Glutamatergic neuron (in vitro differentiated cells): ENCODE measurements at regions not wholly inside any gene's neighbourhood (a gene's known extent, or its start where the extent isn't known, plus 50 kb on each side); places are given as distances from the start of the nearest gene placed in this dataset.

Source experiments
- DNase-seq: peaks from one replicate; pipeline ENCODE4 v3.0.0; 2022
- H3K27ac Mint-ChIP-seq: one replicate; pipeline ENCODE4 v1.8.0; 2020; ENCODE audit warnings: mild to moderate bottlenecking, mixed read lengths, inconsistent platforms; ENCODE audit not compliant: unreplicated experiment
- H3K27me3 Mint-ChIP-seq: one replicate; pipeline ENCODE4 v1.8.0; 2020; ENCODE audit warnings: mild to moderate bottlenecking, moderate library complexity, mixed read lengths, inconsistent platforms; ENCODE audit not compliant: unreplicated experiment
- H3K36me3 Mint-ChIP-seq: one replicate; pipeline ENCODE4 v1.8.0; 2020; ENCODE audit warnings: mild to moderate bottlenecking, mixed read lengths, inconsistent platforms; ENCODE audit not compliant: unreplicated experiment
- H3K4me1 Mint-ChIP-seq: one replicate; pipeline ENCODE4 v1.8.0; 2020; ENCODE audit warnings: mild to moderate bottlenecking, low read depth, mixed read lengths, inconsistent platforms; ENCODE audit not compliant: unreplicated experiment
- H3K4me3 Mint-ChIP-seq: one replicate; pipeline ENCODE4 v1.8.0; 2020; ENCODE audit warnings: mild to moderate bottlenecking, mixed read lengths, inconsistent platforms; ENCODE audit not compliant: unreplicated experiment
- H3K9me3 Mint-ChIP-seq: one replicate; pipeline ENCODE4 v1.8.0; 2020; ENCODE audit warnings: mild to moderate bottlenecking, moderate library complexity, mixed read lengths, inconsistent platforms; ENCODE audit not compliant: unreplicated experiment
- CTCF ChIP-seq: fragments of 200-600 bp; sonication (generic); IDR thresholded peaks from one replicate; pipeline ENCODE4 v1.5.0; 2021; ENCODE audit not compliant: partially characterized antibody, unreplicated experiment

DNA sequence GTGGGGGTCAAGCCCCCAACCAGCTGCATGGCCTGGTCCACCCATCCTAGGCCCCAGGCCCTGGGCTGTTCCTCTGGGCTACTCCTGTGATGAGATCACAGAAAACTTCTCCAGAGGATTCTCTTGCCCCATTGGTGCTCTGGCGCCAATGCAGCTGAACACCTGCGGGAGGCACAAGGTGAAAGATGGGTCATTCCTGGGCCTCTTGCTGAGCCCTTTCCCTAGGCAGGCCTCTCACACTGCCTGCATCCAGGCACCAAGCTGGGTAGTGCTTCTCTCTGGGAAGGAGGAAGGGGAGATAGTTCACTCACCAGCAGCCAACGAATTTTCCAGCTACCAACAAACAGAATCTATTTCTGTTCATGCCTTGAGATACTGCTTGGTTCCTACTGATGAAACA is 142.1 kb downstream of the PXDC1 start:
- DNase-seq: no peak
- Mint-ChIP-seq H3K27me3 (peaks cover 2% of the 10 kb centered on the region), H3K36me3 (no peaks in the 10 kb centered on the region), H3K27ac (no peak overlapping the region), H3K4me3 (no peak overlapping the region), H3K9me3 (peaks cover 7% of the 10 kb centered on the region), H3K4me1 (no peaks in the 10 kb centered on the region)
- no peak for TF ChIP-seq CTCF

DNA sequence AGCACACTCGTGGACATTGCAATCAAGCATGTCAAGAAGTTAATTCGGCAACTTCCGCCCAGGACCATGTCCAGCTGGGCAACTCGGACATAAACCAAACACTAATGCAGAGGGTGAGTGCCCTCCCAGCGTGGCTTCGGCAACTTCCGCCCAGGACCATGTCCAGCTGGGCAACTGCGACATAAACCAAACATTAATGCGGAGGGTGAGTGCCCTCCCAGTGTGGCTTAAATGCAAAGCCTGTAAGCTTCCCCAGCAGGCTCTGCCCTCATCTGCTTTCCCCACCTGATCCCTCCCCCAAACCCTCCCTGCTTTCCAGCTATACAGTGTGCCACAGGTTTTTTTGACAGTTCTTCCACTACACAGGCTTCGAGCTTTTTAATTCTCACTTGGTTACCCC is 143.4 kb downstream of the PXDC1 start:
- H3K27ac Mint-ChIP-seq: no peak overlapping the region
- no peak for DNase-seq
- H3K4me1 Mint-ChIP-seq: no peaks in the 10 kb centered on the region
- H3K27me3 Mint-ChIP-seq: peaks cover 2% of the 10 kb centered on the region
- no peak overlapping the region for H3K4me3 Mint-ChIP-seq
- TF ChIP-seq CTCF: no peak
- H3K36me3 Mint-ChIP-seq: peaks cover 5% of the 10 kb centered on the region
- H3K9me3 Mint-ChIP-seq: peaks cover 10% of the 10 kb centered on the region

- no peak for TF ChIP-seq CTCF
- Mint-ChIP-seq H3K9me3 (peaks cover 11% of the 10 kb centered on the region), H3K4me1 (no peaks in the 10 kb centered on the region), H3K27ac (no peak overlapping the region), H3K4me3 (no peak overlapping the region), H3K27me3 (peaks cover 3% of the 10 kb centered on the region), H3K36me3 (peaks cover 7% of the 10 kb centered on the region)
- DNase-seq: no peak
Observed at GRCh38 chr6:3607599-3607998, 143.9 kb downstream of the PXDC1 start.

DNA sequence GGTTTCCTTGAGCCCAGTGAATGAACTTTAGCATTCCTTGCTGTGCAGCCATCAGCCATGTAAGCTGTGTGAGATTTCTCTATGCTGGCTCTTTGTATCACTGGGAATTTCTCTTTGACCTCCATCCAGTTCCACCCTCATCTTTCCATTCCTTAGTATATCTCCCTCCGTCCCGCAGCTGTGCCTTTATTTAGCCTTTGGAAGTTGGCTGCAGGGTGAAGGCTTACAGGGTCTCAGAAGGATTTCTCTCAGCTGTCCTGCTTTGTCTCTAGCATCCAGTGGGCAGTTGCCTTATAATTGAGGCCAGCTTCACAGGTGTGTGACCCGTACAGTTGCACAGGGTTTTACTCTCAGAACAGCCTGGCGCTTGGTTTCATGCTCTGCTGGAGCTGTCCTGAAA is 144.3 kb downstream of the PXDC1 start:
- no peak for TF ChIP-seq CTCF
- no peaks in the 10 kb centered on the region for H3K4me1 Mint-ChIP-seq
- no peak overlapping the region for H3K27ac Mint-ChIP-seq
- H3K27me3 Mint-ChIP-seq: peaks cover 6% of the 10 kb centered on the region
- DNase-seq: no peak
- peaks cover 12% of the 10 kb centered on the region for H3K36me3 Mint-ChIP-seq
- peaks cover 14% of the 10 kb centered on the region for H3K9me3 Mint-ChIP-seq
- H3K4me3 Mint-ChIP-seq: no peak overlapping the region

GRCh38 chr6:3603340-3604130 is 146.7 kb upstream of the SLC22A23 start:
- Mint-ChIP-seq H3K36me3 (peaks cover 29% of the 10 kb centered on the region), H3K27me3 (peaks cover 4% of the 10 kb centered on the region), H3K4me1 (no peaks in the 10 kb centered on the region), H3K27ac (no peak overlapping the region), H3K4me3 (no peak overlapping the region), H3K9me3 (peaks cover 12% of the 10 kb centered on the region)
- TF ChIP-seq CTCF: no peak
- DNase-seq: no peak
